ENCODE measurements at regions not wholly inside any gene's neighbourhood (a gene's known extent, or its start where the extent isn't known, plus 50 kb on each side); places are given as distances from the start of the nearest gene placed in this dataset.

- Histone ChIP-seq H3K27me3 (ENCODE audit: insufficient read depth, low read length) (no peaks in the 10 kb centered on the region), H3K18ac (ENCODE audit: insufficient read length, low read depth, low read length) (no peak overlapping the region), H4K5ac (ENCODE audit: insufficient read length, low read depth, low read length) (no peak overlapping the region), H3K14ac (ENCODE audit: insufficient read depth, low read length) (no peak overlapping the region), H3K79me2 (ENCODE audit: insufficient read depth, low read length) (no peaks in the 10 kb centered on the region), H3K4ac (ENCODE audit: low read depth, low read length) (no peak overlapping the region), H3K4me1 (ENCODE audit: insufficient read depth, low read length) (no peaks in the 10 kb centered on the region), H3K27ac (ENCODE audit: insufficient read length, low read depth, low read length) (no peak overlapping the region), H2BK12ac (ENCODE audit: insufficient read length, low read depth, low read length) (no peak overlapping the region), H3K4me2 (ENCODE audit: insufficient read depth, insufficient read length, low read length) (no peak overlapping the region), H4K20me1 (ENCODE audit: control insufficient read depth, insufficient read depth, insufficient read length) (no peaks in the 10 kb centered on the region), H2BK20ac (ENCODE audit: low read depth, low read length, poor library complexity, severe bottlenecking) (no peak overlapping the region), H2BK5ac (ENCODE audit: insufficient read length, low read length) (no peak overlapping the region), H2AFZ (ENCODE audit: low read length) (no peak overlapping the region), H2BK15ac (ENCODE audit: low read depth, low read length) (no peak overlapping the region), H3T11ph (ENCODE audit: low read length) (no peak overlapping the region), H3K9me3 (ENCODE audit: control insufficient read depth, low read depth, low read length) (no peaks in the 10 kb centered on the region), H3K23me2 (ENCODE audit: insufficient read length, low read depth, low read length, poor library complexity, severe bottlenecking) (no peaks in the 10 kb centered on the region), H3K56ac (ENCODE audit: insufficient read length, low read depth, low read length) (no peak overlapping the region), H3K23ac (ENCODE audit: insufficient read length, low read depth, low read length) (no peak overlapping the region), H2BK120ac (ENCODE audit: low read depth, low read length, poor library complexity, severe bottlenecking) (no peak overlapping the region), H4K8ac (replicated peaks; ENCODE audit: insufficient read length, low read depth, low read length) (no peak overlapping the region), H4K91ac (ENCODE audit: insufficient read length, low read depth, low read length) (no peak overlapping the region), H2AK5ac (ENCODE audit: insufficient read length, low read length) (no peak overlapping the region), H3K79me1 (ENCODE audit: insufficient read depth, low read depth, low read length, poor library complexity, severe bottlenecking) (no peaks in the 10 kb centered on the region), H3K9ac (ENCODE audit: extremely low read depth, insufficient read length, low read length) (no peak overlapping the region)
- no CpG with 5 or more reads among the region's 1 CpG for WGBS (ENCODE audit: extremely low coverage, insufficient read length, low lambda C conversion rate)
- Mint-ChIP-seq H3K27ac (no peak overlapping the region), H3K36me3 (ENCODE audit: insufficient read depth in 1 of 3, low read depth in 3 of 3) (peaks cover 0 to 9% (median 2%) of the 10 kb centered on the region in 3 experiments; a peak in 3 of 7 replicates), H3K9me3 (0 out of 5 replicates have a peak, but pooled peaks cover under 1 to 2% of the 10 kb centered on the region in 2 experiments), H3K4me1 (peaks cover 0 to 8% of the 10 kb centered on the region in 2 experiments; a peak in 2 of 4 replicates), H3K27me3 (ENCODE audit: low read depth) (no peaks in the 10 kb centered on the region), H3K4me3 (no peak overlapping the region)
- DNase-seq = no peak
- TF ChIP-seq CTCF (conservative IDR thresholded peaks at IDR 0.05) = no peak
Measured at GRCh38 chrX:98405376-98405775, 1521.7 kb downstream of the RPA4 start.

All from H9 (cell line).